G401.6 (cell line): ENCODE measurements at regions not wholly inside any gene's neighbourhood (a gene's known extent, or its start where the extent isn't known, plus 50 kb on each side); places are given as distances from the start of the nearest gene placed in this dataset.

Experiments used
- FAIRE-seq: peaks from 2 replicates; lab custom pipeline; 2012; peaks lifted over from hg19 to GRCh38; lab: Jason Lieb, UNC

DNA sequence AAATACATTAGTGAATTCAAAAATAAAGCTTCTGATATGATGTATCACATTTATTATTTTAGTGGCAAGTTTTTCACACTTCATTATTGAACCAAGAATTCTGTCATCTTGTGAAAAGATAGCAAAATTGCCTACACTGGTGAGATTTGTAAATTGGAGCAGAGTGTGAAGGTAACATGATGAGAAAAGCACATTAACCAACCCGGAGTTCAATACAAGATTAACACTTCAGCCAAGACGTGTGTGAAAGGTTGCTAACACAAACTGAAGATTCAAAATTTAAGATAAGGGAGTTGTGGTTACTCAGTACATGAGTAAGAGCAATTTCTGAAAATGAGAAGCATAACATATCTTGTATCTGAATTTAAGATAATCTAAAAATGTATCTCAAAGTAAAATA, 346.7 kb downstream of the PDHA2 start:
- FAIRE-seq = no peak

DNA sequence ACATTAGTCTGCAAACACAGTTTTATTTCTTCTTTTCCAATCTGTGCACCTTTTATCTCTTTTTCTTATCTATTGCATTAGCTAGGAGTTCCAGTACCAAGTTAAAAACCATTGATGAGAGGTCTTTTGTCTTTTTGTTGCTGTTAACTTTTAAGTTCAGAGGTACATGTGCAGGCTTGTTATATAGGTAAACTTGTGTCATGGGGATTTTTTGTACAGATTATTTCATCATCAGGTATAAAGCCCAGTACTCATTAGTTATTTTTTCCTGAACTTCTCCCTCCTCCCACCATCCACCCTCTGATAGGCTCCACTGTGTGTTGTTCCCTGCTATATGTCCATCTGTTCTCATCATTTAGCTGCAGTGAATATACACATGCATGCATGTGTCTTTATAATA, 349.9 kb downstream of the PDHA2 start:
- FAIRE-seq = no peak

DNA sequence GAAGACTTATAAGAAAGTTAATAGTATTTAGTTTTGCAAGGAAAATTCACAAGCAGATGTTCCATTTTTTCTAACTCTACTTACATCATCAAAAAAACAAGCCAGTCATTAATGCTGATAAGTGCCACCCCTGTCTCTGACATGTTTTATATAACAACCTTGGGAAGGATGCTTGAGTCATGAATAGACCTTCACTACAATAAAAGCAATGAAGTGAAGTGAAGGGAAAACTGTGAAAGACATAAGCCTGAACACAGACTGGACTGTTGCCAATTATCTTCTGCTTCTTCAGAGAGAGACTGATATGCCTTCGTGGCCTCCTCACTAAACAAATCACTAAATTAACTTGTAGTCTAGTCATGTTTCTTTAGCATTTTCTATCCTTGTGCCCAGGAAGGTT, 353.2 kb downstream of the PDHA2 start:
- FAIRE-seq = no peak

DNA sequence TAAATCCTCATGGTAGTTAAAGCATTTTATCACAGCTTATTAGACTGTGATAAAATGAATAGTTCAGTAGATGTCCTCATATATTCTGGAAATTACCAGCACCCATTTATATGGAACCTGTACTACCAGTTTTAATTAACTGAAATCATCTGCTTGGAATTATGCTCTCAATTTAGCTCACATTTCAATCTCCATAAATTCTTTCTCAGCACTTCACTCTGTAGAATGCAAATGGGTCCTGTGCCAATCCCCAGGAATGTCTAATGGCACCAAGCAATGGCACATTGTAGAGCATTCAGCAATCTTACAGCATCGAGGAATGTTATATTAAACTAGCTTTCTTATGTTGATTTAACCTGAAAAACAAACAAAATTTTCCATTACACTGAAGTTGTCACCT, 355.1 kb downstream of the PDHA2 start:
- no peak for FAIRE-seq

DNA sequence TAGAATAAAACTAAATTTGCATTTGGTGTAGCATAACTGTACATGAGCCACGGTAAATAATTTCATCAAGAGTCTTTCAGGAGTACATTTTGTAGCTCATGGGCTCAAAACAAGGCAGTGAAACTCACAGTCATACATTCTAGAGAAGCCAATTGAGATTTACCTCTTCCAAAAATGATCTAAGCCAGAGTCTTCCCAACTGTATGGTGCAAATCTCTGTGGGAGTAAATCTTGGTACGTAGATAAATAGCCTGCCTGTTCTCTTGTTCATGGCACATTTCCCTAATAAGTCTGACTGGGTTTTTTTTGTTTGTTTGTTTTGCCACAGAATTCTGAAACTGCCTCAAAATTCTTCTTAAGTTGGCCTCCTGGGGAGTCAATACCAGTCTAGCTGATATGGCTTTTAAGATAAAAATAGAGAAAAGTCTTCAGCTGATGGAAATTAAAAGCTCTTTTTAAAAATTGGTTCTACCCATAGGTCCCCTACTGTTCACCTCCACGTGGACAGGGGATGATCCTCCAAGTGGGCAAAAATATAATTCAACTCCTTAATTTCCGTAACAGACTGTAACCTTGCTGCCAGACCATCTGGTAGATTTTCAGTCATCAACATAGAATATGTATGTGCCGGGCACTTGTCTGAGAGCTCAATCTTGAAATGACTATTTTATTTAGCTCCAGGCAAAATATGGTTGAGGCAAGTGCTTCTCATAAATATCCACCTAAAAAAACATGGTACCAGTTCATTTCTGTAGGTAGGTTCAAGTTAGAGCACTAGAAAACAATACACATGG, 365.4 kb downstream of the PDHA2 start:
- no peak for FAIRE-seq

DNA sequence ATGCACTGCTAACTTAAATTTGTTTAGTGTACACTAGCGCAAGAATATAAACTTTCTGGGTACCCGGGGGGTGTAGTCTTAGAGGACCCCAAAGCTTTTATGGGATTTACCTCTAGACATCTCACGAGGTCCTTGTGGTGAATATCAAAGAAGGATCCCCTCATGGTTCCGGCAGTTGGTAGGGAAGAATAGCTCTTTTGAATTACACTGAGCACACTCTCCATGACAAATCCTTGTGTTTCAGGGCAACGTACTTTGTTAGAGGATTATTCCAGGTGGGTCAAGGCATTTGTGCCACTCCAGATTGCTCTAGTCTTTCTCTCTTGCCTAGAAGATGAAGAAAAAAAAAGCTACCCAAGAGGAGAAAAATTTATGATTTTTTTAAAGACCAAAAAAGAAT, 387.6 kb downstream of the PDHA2 start:
- FAIRE-seq = no peak

DNA sequence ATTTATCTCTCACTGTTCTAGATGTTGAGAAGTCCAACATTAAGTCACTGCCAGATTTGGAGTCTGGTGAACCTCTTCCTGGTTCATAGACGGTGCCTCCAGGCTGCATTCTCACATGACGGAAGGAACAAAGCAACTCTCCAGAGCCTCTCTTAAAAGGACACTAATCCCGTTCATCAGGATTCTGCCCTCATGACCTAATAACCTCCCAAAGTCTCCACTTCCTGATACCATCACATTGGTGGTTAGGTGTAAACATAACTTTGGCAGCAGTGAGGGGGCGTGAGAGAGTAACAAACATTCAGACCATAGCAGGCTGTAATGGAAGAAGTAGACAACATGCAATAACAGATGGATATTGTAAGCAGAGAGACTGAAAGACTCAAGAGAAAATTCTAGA, 388.6 kb downstream of the PDHA2 start:
- FAIRE-seq = no peak

DNA sequence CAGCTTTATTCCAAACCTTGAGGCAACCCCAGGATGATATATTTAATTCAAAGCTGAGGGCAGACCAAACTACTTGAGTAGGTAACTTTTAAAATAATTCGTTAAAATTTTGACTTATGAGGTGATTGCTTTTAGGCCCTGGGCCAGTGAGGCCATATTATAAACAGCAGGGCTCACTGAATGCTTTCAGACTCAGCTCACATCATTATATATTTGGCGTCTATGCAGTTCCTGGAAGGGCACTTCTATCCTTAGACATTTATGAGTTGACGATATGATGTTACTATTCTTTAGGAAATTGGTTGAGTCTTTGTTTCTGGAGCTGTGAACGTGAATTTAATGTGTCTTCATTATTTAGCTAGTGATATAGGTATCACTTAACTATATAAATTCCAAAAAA, 400.1 kb downstream of the PDHA2 start:
- no peak for FAIRE-seq

DNA sequence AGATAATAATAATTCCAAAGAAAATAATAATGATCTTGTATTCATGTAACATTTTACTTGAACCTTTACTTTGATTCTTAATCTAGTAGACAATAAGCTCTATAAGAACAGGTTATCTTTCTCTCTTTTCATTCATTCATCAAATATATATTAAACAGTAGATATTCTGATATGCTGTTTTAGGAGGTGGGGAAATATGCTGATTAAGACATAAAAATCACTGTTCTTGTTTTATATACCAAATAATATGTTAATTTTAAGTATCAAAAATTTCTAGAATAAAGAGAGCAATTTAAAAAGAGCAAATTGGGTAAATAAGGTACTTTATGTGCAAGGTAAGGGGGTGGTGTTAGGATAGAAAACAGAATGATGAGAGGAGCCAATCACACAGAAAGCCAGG, 401.9 kb downstream of the PDHA2 start:
- no peak for FAIRE-seq

DNA sequence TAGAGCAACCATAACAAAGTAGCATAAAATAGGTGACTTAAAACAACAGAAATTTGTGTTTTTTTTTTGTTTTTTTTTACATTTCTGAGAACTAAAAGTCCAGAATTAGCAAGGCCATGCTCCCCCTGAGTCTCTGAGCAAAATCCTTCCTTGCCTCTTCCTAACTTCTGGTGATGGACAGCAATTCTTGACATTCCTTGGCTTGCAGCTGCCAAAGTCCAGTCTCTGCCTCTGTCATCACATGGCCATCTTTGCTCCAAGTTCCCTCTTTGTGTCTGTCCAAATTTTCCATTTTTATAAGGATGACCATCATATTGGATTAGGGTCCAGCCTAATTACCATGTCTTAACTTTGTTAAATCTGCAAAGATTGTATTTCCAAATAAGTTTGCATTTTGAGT, 407.2 kb downstream of the PDHA2 start:
- FAIRE-seq = no peak

DNA sequence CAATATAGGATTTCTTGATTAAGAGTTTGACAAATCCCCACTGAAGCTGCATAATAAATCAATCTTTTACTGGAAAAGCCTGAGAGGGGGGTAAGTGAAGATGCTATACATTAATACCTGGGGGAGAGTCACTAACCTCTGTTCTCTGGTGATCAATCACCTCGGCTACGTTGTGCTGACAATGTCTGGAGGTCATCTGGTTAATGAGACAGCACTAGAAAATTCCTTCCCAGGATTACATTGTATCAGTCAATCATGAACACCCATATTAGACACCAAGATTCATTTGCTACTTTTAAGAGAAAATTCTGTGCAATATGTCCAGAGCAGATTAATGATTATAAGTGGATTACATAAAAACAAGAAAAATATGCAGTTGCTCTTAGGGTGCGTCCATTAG, 408.3 kb downstream of the PDHA2 start:
- no peak for FAIRE-seq

DNA sequence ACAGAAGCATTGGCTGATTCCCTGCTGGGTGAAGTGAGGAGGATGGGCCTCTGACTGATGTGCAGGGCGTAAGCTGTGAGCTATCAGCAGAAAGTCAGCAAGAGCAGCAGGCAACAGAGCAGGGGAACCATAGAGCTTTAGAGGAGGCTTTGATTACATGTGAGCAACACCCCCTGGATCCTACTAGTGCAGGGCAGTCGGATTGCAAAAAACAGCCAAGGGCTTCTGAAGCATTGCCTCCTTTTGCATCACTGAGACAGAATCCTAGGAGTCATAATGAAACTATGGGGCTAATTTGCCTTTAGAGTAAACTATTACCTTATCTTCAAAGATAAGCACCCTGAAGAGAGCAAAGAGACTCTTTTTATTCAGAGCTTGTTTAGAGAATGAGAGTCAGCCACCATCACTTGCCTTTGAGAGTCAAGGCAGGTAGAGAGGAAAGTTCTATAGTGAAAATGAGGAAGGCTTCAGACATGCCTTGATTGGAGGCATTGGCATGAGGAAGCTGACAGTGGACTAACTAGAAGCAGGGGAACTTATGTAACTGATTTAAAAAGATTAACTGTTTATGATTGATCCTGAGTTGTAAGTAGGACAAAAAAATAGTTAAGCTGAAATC, 420.3 kb downstream of the PDHA2 start:
- FAIRE-seq = no peak

DNA sequence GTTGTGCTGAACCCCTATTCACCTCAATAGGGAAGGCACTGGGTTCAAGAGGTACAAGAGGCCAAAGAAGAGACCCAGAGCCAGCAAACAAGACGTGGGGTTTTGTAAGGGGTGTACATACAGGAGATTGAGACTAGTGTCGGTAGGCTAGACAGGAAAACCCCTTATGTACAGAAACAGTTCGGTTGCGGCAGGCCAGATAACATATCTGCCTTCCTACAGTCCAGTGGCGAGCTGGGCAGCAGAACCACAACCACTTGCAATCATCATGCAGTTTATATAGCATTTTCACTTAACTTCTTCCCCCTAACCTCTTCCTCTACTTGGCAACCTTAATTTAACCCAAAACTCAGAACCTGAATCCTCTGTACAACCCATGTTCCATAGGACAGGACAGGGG, 422.2 kb downstream of the PDHA2 start:
- no peak for FAIRE-seq

DNA sequence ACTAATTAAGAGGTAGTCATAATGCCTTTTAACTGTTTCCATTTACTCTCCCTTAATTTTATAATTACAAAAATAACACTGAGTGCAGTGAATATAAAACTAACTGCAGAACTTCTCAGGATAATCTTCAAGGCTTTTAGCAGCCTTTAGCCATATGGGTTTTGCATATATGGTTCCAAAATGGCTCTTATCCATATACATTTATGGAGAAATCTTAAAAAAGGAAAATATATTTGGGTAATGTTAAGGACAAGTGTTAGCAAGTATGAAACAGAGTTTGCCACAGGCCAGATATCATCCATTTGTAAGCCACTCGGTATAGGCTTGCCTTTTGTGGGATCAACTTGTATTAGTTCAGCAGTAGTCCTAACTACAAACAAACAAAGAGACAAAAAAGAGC, 423.4 kb downstream of the PDHA2 start:
- FAIRE-seq = no peak

DNA sequence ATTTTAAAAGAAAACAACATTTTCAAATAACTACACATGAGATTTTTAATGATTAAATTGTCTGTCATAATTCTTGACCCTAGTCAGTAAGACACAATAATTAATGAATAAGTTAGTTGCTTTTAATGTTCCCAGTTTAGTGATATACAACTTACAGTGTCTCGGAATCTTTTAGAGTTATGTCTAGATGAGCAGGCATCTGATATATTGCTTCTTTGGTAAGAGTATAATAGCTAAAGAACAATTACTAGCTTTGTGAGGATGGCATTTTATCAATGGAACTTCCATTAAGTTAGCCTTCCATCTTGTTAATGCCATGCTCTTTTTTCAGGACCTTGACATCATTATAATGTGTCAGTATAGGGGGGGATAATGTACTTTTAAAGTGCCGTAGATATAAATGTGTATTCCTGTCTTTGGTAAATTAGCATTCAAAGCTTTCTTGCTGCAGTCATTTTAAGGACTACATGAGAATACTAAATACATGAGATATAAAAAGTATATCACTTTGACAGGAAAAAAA, 425.1 kb downstream of the PDHA2 start:
- no peak for FAIRE-seq

DNA sequence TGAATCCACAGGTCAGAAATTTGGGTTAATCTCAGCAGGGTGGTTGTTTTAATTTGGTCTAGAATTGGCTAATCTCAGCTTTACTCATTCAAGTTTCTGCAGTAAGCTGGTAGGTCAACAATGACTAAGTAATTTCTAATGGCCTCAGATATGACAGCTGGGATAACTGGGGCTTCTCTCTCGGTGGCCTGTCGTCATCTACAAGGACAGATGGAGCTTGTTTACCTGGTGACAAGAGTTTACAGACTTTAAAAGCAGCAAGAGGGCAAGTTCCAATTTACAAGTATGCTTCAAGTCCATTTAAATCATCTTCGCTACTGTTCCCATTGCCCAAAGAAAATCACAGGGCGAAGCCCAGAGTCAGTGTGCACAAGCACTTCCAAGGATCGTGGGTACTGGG, 453.9 kb downstream of the PDHA2 start:
- no peak for FAIRE-seq

DNA sequence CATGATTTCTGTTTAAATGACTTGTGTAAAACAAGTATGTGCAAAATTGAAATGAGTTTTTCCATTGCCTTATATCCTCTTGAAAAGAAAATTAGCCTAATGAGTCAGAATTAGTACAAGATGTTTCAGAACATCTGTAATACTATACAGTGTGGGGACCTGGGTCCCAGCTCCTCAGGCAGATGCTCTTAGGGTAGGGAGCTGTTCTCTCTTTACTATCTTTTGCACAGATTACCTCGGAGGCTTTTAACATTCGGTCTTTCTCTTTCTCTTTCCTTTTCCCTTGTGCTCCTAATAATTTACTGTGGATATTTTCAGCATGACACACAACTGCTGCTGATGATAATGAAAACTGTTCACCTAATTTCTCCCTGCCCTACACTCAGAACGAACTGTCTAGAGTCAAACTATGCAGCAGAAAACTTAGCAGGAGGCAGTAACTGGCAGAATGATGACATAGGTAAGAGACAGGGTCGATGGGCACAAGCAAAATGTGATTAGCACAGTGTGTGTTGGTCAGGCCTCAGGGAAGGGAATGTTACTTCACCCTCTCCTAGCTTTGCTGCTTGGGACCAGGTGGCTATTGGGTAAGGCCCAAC, 455.3 kb downstream of the PDHA2 start:
- no peak for FAIRE-seq

DNA sequence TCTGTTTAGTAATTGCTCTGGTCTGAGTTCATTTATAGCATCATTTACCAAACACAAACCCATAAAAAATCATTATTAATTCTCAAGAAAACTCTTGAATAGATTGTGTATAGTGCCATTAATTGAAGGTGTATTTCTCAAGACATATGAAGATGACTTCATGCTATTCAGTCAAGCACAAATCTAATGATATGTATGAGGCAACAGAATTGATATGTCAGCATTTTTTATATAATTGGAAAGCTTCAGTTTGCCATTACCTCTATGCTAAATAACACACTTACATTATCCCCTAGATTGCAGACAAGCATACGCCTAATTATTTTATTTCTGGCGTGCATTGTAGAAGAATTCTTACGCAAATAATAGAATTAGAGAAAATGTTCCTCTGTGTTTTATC, 461.8 kb downstream of the PDHA2 start:
- FAIRE-seq = no peak

DNA sequence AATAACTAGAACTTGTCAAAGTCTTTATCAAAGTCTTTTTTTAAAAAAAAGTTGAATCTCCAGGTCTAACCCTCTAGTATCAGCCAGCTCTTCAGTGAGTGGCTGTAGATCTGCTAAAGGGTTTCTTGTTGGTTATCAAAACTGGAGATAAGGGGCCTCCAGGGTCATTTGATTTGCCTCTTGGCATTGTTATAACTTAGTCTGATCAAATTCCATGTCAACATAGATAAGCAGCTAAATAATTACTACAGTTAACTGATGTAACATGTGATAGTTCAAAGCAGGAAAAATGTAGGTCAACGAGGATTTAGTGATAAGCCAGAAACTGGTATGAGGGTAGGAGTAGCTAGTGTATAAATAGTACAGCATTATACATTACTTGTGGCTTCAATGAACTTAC, 465.1 kb downstream of the PDHA2 start:
- FAIRE-seq = no peak

DNA sequence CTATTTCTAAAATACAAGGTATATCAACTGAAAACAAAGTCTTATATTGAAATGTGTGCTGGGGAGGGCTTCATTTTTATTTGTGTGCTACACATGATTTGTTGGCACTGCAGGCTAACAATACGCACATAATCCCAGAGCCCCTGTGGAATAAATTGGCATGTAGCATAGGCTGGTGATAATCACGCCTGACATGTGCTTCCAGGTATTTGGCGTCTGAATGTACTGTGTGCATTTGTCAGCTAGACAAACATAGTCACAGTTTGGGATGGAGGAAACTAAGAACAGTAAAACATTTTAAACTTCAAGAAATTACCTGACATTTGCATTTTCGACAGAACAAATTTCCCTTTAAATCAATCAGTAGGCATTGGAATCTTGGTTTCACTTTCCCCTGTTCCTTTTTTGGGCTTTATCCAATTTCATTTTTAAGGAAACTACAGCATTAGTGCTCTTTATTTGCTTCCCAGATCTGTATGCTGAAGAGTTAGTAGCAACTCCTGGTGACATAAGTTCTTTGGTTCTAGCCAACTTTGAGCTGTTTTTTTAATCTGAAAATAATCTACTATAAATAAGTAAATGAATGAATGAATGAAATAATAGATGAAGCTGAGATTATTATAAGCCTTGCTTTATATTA, 472.3 kb downstream of the PDHA2 start:
- FAIRE-seq = no peak

DNA sequence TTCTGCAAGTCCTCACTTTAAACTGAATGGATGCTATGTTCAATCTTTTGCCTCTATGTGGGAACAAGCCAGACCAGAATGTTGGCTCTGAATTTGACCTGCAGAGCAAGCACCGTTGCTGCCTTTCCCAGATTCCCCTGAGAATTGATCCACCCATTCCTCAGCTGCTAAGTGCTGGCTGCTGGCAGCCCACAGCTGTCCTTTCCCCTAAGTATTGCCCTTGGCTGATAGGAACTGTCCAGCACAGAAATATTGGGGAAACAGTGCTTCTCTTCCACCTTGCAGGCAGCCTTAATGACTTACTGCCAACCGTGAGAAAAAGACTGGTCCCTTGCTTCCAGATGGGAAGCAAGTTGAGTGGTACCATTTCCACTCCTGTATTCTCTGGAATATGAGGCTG, 475.9 kb downstream of the PDHA2 start:
- FAIRE-seq = no peak

DNA sequence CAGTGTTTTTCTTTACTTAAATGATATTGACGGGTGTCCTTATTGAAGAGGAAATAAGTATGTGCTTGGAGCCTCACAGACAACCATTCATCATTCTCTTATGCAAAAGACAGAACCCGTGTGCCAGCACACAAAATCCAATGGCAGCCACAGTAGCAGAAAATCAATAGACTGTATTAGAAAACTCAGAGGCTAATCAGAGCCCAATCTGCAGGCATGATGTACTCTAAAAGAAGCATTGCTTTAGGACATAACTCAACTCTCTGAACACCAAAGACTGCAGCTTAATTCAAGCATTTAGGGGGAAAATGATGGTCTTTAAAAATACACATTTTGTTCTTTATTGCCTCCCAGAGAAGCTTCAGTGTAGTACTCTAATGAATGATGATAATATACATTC, 476.9 kb downstream of the PDHA2 start:
- FAIRE-seq = no peak

DNA sequence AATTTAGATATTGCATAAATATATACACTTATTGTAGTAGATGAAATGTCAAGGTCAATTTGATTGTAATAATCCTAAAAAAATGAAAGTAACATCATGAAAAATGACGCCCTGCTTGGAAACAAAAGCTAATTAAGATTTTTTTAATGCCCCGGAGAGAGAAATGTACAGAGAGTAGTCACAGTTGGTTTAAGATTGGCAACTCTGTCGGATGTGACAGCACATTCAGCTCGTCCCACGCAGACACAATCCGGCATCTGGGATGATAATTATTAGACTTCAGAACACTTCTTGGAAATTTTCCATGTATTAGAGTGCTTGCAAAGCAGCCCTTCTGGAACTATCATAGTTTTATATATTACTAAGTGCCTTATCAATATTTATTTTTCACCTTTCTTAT, 478.0 kb downstream of the PDHA2 start:
- no peak for FAIRE-seq
